HEK293 (cell line): ENCODE measurements at regions not wholly inside any gene's neighbourhood (a gene's known extent, or its start where the extent isn't known, plus 50 kb on each side); places are given as distances from the start of the nearest gene placed in this dataset.

Experiments
- CTCF ChIA-PET: fragments of 350-600 bp; formaldehyde crosslinking; extraction: SDS; loops from one replicate; lab custom pipeline; 2021; ENCODE audit warnings: antibody characterized with exemption; lab: Yijun Ruan, JAX
- POLR2A ChIA-PET: fragments of 300-600 bp; formaldehyde crosslinking; extraction: SDS; loops from one replicate; lab custom pipeline; 2020; ENCODE audit warnings: antibody characterized with exemption, inconsistent platforms; lab: Yijun Ruan, JAX
- H3K27ac ChIP-seq: fragments of 200-500 bp; sonication (Bioruptor generic); 2 replicates; pipeline ENCODE4 v1.5.1; 2014; ENCODE audit warnings: low read depth, low read length, control low read depth, inconsistent platforms; ENCODE audit errors: extremely low read depth
- H3K36me3 ChIP-seq, 2 experiments: fragments of 200-500 bp in 1 of 2; sonication (Bioruptor generic) in 1 of 2; 1 replicate in 1 of 2; 2 replicates in 1 of 2; pipeline ENCODE4 v1.5.1; 2014 to 2017; ENCODE audit warnings: inconsistent platforms in 2 of 2, low read length in 2 of 2; ENCODE audit not compliant: control insufficient read depth in 2 of 2, insufficient read depth in 1 of 2
- H3K4me1 ChIP-seq: fragments of 200-500 bp; sonication (Bioruptor generic); 2 replicates; pipeline ENCODE4 v1.5.1; 2014; ENCODE audit warnings: mild to moderate bottlenecking, low read length, inconsistent platforms; ENCODE audit not compliant: control insufficient read depth, insufficient read depth
- H3K4me3 ChIP-seq: 2 replicates; pipeline ENCODE4 v1.5.1; 2011; ENCODE audit warnings: low read depth, mild to moderate bottlenecking, control low read depth, low read length, moderate library complexity
- H3K9me3 ChIP-seq: fragments of 200-500 bp; sonication (Bioruptor generic); 2 replicates; pipeline ENCODE4 v1.5.1; 2014; ENCODE audit warnings: low read depth, low read length, inconsistent platforms; ENCODE audit not compliant: control insufficient read depth, insufficient read depth
- IKZF3 ChIP-seq: fragments of 450-650 bp; IDR thresholded peaks from 2 replicates; pipeline ENCODE4 v1.5.0; 2018; ENCODE audit warnings: missing biosample characterization, mild to moderate bottlenecking, missing genetic modification characterization, moderate library complexity
- KLF10 ChIP-seq: fragments of 450-650 bp; IDR thresholded peaks from 2 replicates; pipeline ENCODE4 v1.5.1; 2018; ENCODE audit warnings: missing biosample characterization, mild to moderate bottlenecking, missing genetic modification characterization
- MYNN ChIP-seq: fragments of 450-650 bp; formaldehyde crosslinking; IDR thresholded peaks from 2 replicates; pipeline ENCODE4 v1.5.1; 2016; ENCODE audit warnings: missing biosample characterization, missing genetic modification characterization, borderline replicate concordance
- OVOL3 ChIP-seq: fragments of 450-650 bp; formaldehyde crosslinking; IDR thresholded peaks from 2 replicates; pipeline ENCODE4 v1.5.1; 2016; ENCODE audit warnings: missing biosample characterization, missing genetic modification characterization
- PATZ1 ChIP-seq: fragments of 450-650 bp; formaldehyde crosslinking; IDR thresholded peaks from 2 replicates; pipeline ENCODE4 v1.5.1; 2016; ENCODE audit warnings: missing biosample characterization, missing genetic modification characterization
- TCF7L2 ChIP-seq: IDR thresholded peaks from 2 replicates; pipeline ENCODE4 v1.6.1; 2011; ENCODE audit warnings: low read depth, mild to moderate bottlenecking, inconsistent platforms, low read length, moderate library complexity, borderline replicate concordance
- YY2 ChIP-seq: fragments of 450-650 bp; formaldehyde crosslinking; IDR thresholded peaks from 2 replicates; pipeline ENCODE4 v1.5.1; 2016; ENCODE audit warnings: missing biosample characterization, missing genetic modification characterization
- ZEB2 ChIP-seq: fragments of 450-650 bp; formaldehyde crosslinking; IDR thresholded peaks from 2 replicates; pipeline ENCODE4 v1.5.1; 2016; ENCODE audit warnings: missing biosample characterization, missing genetic modification characterization
- ZFP37 ChIP-seq: fragments of 450-650 bp; formaldehyde crosslinking; IDR thresholded peaks from 2 replicates; pipeline ENCODE4 v1.5.1; 2016; ENCODE audit warnings: missing biosample characterization, missing genetic modification characterization
- ZNF112 ChIP-seq: fragments of 450-650 bp; formaldehyde crosslinking; IDR thresholded peaks from 2 replicates; pipeline ENCODE4 v1.5.0; 2017; ENCODE audit warnings: missing biosample characterization, missing genetic modification characterization
- ZNF146 ChIP-seq: fragments of 450-650 bp; formaldehyde crosslinking; IDR thresholded peaks from 2 replicates; pipeline ENCODE4 v1.5.1; 2016; ENCODE audit warnings: missing biosample characterization, missing genetic modification characterization
- ZNF157 ChIP-seq: fragments of 450-650 bp; formaldehyde crosslinking; IDR thresholded peaks from 2 replicates; pipeline ENCODE4 v1.5.1; 2016; ENCODE audit warnings: missing biosample characterization, missing genetic modification characterization
- ZNF184 ChIP-seq: fragments of 450-650 bp; IDR thresholded peaks from 2 replicates; pipeline ENCODE4 v1.5.1; 2018; ENCODE audit warnings: missing biosample characterization, mild to moderate bottlenecking, missing genetic modification characterization
- ZNF2 ChIP-seq: fragments of 450-650 bp; formaldehyde crosslinking; IDR thresholded peaks from 2 replicates; pipeline ENCODE4 v1.5.1; 2016; ENCODE audit warnings: missing biosample characterization, missing genetic modification characterization
- ZNF221 ChIP-seq: fragments of 450-650 bp; formaldehyde crosslinking; IDR thresholded peaks from 2 replicates; pipeline ENCODE4 v1.5.1; 2017; ENCODE audit warnings: missing biosample characterization, missing genetic modification characterization, borderline replicate concordance
- ZNF248 ChIP-seq: fragments of 450-650 bp; formaldehyde crosslinking; IDR thresholded peaks from 2 replicates; pipeline ENCODE4 v1.5.1; 2017; ENCODE audit warnings: missing biosample characterization, missing genetic modification characterization
- ZNF335 ChIP-seq: fragments of 450-650 bp; formaldehyde crosslinking; conservative IDR thresholded peaks from 2 replicates; pipeline ENCODE4 v1.5.1; 2016; ENCODE audit warnings: missing biosample characterization, missing genetic modification characterization
- ZNF366 ChIP-seq: fragments of 450-650 bp; formaldehyde crosslinking; conservative IDR thresholded peaks from 2 replicates; pipeline ENCODE4 v1.5.1; 2016; ENCODE audit warnings: missing biosample characterization, missing genetic modification characterization
- ZNF596 ChIP-seq: fragments of 450-650 bp; IDR thresholded peaks from 2 replicates; pipeline ENCODE4 v1.5.0; 2018; ENCODE audit warnings: missing biosample characterization, mild to moderate bottlenecking, missing genetic modification characterization, moderate library complexity
- ZNF76 ChIP-seq: fragments of 450-650 bp; formaldehyde crosslinking; IDR thresholded peaks from 2 replicates; pipeline ENCODE4; 2016; ENCODE audit warnings: low read depth, missing biosample characterization, missing genetic modification characterization, borderline replicate concordance
- ZNF785 ChIP-seq: fragments of 450-650 bp; formaldehyde crosslinking; IDR thresholded peaks from 2 replicates; pipeline ENCODE4 v1.5.1; 2016; ENCODE audit warnings: missing biosample characterization, missing genetic modification characterization
- ZNF791 ChIP-seq: fragments of 450-650 bp; formaldehyde crosslinking; IDR thresholded peaks from 2 replicates; pipeline ENCODE4 v1.5.1; 2016; ENCODE audit warnings: missing biosample characterization, missing genetic modification characterization
- ZNF792 ChIP-seq: fragments of 450-650 bp; formaldehyde crosslinking; IDR thresholded peaks from 2 replicates; pipeline ENCODE4 v1.5.1; 2016; ENCODE audit warnings: missing biosample characterization, missing genetic modification characterization
- TF ChIP-seq, protein P1 (sequence below): fragments of 450-650 bp; formaldehyde crosslinking; IDR thresholded peaks from 2 replicates; pipeline ENCODE4 v1.5.1; 2017; ENCODE audit warnings: missing biosample characterization, missing genetic modification characterization
- TF ChIP-seq, protein P2 (sequence below): IDR thresholded peaks from 2 replicates; pipeline ENCODE4 v1.6.1; 2011; ENCODE audit warnings: mild to moderate bottlenecking, low read depth, low read length, borderline replicate concordance

DNA sequence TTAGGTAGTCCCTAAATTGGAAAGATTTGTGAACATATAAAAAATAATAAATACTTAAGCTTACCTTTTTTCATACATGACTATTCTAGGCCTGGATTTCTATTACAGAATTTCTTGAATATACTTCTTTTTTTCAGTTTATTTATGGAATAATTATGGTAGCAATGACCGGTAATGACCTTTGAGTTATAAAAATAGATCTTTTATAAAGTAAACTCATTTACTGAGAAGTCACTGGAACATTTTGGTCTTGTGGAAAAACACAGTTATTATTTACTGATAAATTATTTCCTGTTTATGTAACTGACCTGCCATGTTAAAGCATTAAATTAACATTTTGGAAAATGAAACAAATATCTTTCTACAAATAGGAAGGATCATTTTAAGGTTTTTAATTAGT lies 80.4 kb upstream of the RASGEF1B start:
- no peak overlapping the region for H3K27ac ChIP-seq
- POLR2A ChIA-PET = interaction anchor here (1.0 kb wide), 1 partner anchor 80 kb away, joined by 4 read pairs; the partner anchor contains the start of gene RASGEF1B
- TF ChIP-seq MYNN (tag by site-specific recombination) (no peak), KLF10 (tag by site-specific recombination) (no peak), TCF7L2 (no peak), ZNF157 (tag by site-specific recombination) (no peak), ZNF596 (no peak), ZNF791 (tag by site-specific recombination) (no peak)
- TF ChIP-seq, protein P1, sequence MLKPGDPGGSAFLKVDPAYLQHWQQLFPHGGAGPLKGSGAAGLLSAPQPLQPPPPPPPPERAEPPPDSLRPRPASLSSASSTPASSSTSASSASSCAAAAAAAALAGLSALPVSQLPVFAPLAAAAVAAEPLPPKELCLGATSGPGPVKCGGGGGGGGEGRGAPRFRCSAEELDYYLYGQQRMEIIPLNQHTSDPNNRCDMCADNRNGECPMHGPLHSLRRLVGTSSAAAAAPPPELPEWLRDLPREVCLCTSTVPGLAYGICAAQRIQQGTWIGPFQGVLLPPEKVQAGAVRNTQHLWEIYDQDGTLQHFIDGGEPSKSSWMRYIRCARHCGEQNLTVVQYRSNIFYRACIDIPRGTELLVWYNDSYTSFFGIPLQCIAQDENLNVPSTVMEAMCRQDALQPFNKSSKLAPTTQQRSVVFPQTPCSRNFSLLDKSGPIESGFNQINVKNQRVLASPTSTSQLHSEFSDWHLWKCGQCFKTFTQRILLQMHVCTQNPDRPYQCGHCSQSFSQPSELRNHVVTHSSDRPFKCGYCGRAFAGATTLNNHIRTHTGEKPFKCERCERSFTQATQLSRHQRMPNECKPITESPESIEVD (tag by site-specific recombination) = no peak
- H3K4me1 ChIP-seq = no peaks in the 10 kb centered on the region
- no peaks in the 10 kb centered on the region for H3K9me3 ChIP-seq
- no peak overlapping the region for H3K4me3 ChIP-seq
- H3K36me3 ChIP-seq = no peaks in the 10 kb centered on the region
- CTCF ChIA-PET = no interaction called here

- ChIA-PET CTCF (no interaction called here), POLR2A (no interaction called here)
- H3K9me3 ChIP-seq = no peaks in the 10 kb centered on the region
- H3K4me1 ChIP-seq = no peaks in the 10 kb centered on the region
- H3K27ac ChIP-seq = no peak overlapping the region
- H3K4me3 ChIP-seq = no peak overlapping the region
- H3K36me3 ChIP-seq = no peaks in the 10 kb centered on the region
- TF ChIP-seq ZNF221 (tag by site-specific recombination) = no peak
- TF ChIP-seq ZNF2 (tag by site-specific recombination) = no peak
- no peak for TF ChIP-seq ZNF335
- TF ChIP-seq ZNF76 (tag by site-specific recombination) = no peak
- no peak for TF ChIP-seq IKZF3 (tag by site-specific recombination)
- TF ChIP-seq ZNF248 (tag by site-specific recombination) = no peak
- TF ChIP-seq ZNF785 (tag by site-specific recombination) = no peak
- TF ChIP-seq, protein P2, sequence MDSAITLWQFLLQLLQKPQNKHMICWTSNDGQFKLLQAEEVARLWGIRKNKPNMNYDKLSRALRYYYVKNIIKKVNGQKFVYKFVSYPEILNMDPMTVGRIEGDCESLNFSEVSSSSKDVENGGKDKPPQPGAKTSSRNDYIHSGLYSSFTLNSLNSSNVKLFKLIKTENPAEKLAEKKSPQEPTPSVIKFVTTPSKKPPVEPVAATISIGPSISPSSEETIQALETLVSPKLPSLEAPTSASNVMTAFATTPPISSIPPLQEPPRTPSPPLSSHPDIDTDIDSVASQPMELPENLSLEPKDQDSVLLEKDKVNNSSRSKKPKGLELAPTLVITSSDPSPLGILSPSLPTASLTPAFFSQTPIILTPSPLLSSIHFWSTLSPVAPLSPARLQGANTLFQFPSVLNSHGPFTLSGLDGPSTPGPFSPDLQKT = no peak
These were observed 78.7 kb upstream of the RASGEF1B start for GRCh38 chr4:81550388-81550859.

GRCh38 chr4:81549984-81550383 lies 78.3 kb upstream of the RASGEF1B start:
- CTCF ChIA-PET = no interaction called here
- H3K4me1 ChIP-seq = no peaks in the 10 kb centered on the region

More at GRCh38 chr4:81549984-81550383, 78.3 kb upstream of the RASGEF1B start:
- POLR2A ChIA-PET = no interaction called here
- Histone ChIP-seq H3K9me3 (no peaks in the 10 kb centered on the region), H3K27ac (no peak overlapping the region), H3K36me3 (no peaks in the 10 kb centered on the region), H3K4me3 (no peak overlapping the region)
- TF ChIP-seq ZEB2 (tag by site-specific recombination) (no peak), ZNF184 (no peak), ZNF146 (tag by site-specific recombination) (no peak), ZNF112 (no peak), ZFP37 (tag by site-specific recombination) (no peak), ZNF792 (tag by site-specific recombination) (no peak), PATZ1 (tag by site-specific recombination) (no peak), YY2 (tag by site-specific recombination) (no peak), ZNF366 (tag by site-specific recombination) (no peak), OVOL3 (tag by site-specific recombination) (no peak)
- TF ChIP-seq, protein P1 (tag by site-specific recombination) = no peak
- TF ChIP-seq, all 188 proteins: peak for 0
